Stomach smooth muscle (tissue), 2 donors: ENCODE measurements at regions not wholly inside any gene's neighbourhood (a gene's known extent, or its start where the extent isn't known, plus 50 kb on each side); places are given as distances from the start of the nearest gene placed in this dataset.

Source experiments
- H3K27ac ChIP-seq: one replicate; pipeline ENCODE4 v1.7.0; 2013; ENCODE audit warnings: mild to moderate bottlenecking, low read length, inconsistent platforms
- H3K27me3 ChIP-seq, 2 donors: one replicate each; pipeline ENCODE4 v1.7.0; 2013; ENCODE audit warnings: low read length in 2 of 2; ENCODE audit not compliant: insufficient read depth in 2 of 2, control insufficient read depth in 1 of 2
- H3K36me3 ChIP-seq, 2 donors: one replicate each; pipeline ENCODE4 v1.7.0; 2013; ENCODE audit warnings: low read length in 2 of 2; ENCODE audit not compliant: control insufficient read depth in 2 of 2, insufficient read depth in 2 of 2
- H3K4me1 ChIP-seq: one replicate; pipeline ENCODE4 v1.7.0; 2013; ENCODE audit warnings: low read length; ENCODE audit not compliant: control insufficient read depth, insufficient read depth
- H3K4me3 ChIP-seq, 2 donors: one replicate each; pipeline ENCODE4 v1.7.0; 2013; ENCODE audit warnings: low read length in 2 of 2
- H3K9ac ChIP-seq, 2 donors: one replicate each; pipeline ENCODE4 v1.7.0; 2013; ENCODE audit warnings: low read length in 2 of 2, mild to moderate bottlenecking in 1 of 2
- H3K9me3 ChIP-seq, 2 donors: one replicate each; pipeline ENCODE4 v1.7.0; 2013; ENCODE audit warnings: low read length in 2 of 2; ENCODE audit not compliant: control insufficient read depth in 2 of 2
- donor health status: healthy.
- donor health status: Pancreatic carcinoma.

GRCh38 chr7:52465216-52465615, 570.2 kb upstream of the POM121L12 start:
- no peak overlapping the region for H3K27ac ChIP-seq
- no peaks in the 10 kb centered on the region for H3K9me3 ChIP-seq
- no peaks in the 10 kb centered on the region for H3K36me3 ChIP-seq
- no peak overlapping the region for H3K9ac ChIP-seq
- no peak overlapping the region for H3K4me3 ChIP-seq
- H3K27me3 ChIP-seq: no peaks in the 10 kb centered on the region
- no peaks in the 10 kb centered on the region for H3K4me1 ChIP-seq

GRCh38 chr7:52463341-52463740, 572.1 kb upstream of the POM121L12 start:
- H3K27me3 ChIP-seq: no peaks in the 10 kb centered on the region
- H3K9ac ChIP-seq: no peak overlapping the region
- no peak overlapping the region for H3K27ac ChIP-seq
- no peaks in the 10 kb centered on the region for H3K36me3 ChIP-seq
- no peak overlapping the region for H3K4me3 ChIP-seq
- H3K9me3 ChIP-seq: no peaks in the 10 kb centered on the region
- no peaks in the 10 kb centered on the region for H3K4me1 ChIP-seq

DNA sequence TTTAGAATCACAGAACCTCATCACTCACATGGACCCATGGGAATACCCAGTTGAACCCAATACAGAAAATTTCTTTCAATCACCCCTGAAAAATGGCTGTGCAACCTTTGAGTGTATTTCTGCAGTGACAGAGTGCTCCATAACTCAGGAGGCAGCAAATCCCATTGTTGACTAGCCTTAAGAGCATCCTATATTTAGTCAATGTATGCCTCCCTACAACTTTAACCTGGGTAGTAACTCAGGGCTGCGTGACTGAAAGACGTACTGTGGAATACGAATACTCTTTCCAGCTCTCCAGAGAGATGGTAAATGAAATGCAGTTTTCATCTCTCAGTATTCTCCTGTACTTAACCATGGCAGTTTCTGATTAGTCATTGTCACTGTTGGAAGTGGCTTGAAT, 573.0 kb upstream of the POM121L12 start:
- Histone ChIP-seq H3K9me3 (no peaks in the 10 kb centered on the region), H3K4me1 (no peaks in the 10 kb centered on the region), H3K36me3 (no peaks in the 10 kb centered on the region), H3K9ac (no peak overlapping the region), H3K27me3 (no peaks in the 10 kb centered on the region), H3K27ac (no peak overlapping the region), H3K4me3 (no peak overlapping the region)

DNA sequence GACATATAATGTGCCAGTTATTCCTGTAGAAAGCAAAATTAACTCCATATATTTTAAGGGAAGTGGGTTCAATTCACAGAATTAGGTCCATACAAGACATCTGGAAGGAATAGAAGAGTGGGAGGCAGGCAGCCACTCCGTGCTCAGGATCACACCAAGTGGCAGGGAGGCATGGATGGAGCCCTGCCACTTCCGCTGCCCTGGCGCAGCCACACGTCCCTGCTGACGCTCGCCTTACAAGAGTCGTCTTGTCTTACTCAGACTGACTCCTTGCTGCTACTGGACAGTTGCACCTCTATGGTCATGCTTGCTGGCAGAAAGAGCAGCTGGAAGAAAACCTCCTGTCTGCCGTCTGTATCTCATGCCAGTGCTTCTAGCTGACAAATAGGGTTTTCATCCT, 579.9 kb upstream of the POM121L12 start:
- Histone ChIP-seq H3K9ac (no peak overlapping the region), H3K27ac (no peak overlapping the region), H3K9me3 (no peaks in the 10 kb centered on the region), H3K4me1 (no peaks in the 10 kb centered on the region), H3K36me3 (no peaks in the 10 kb centered on the region), H3K4me3 (no peak overlapping the region), H3K27me3 (no peaks in the 10 kb centered on the region)

- Histone ChIP-seq H3K4me3 (no peak overlapping the region), H3K9ac (no peak overlapping the region), H3K27me3 (no peaks in the 10 kb centered on the region), H3K36me3 (no peaks in the 10 kb centered on the region), H3K4me1 (no peaks in the 10 kb centered on the region), H3K27ac (no peak overlapping the region), H3K9me3 (no peaks in the 10 kb centered on the region)
Observed at GRCh38 chr7:52450816-52451215, 584.6 kb upstream of the POM121L12 start.

DNA sequence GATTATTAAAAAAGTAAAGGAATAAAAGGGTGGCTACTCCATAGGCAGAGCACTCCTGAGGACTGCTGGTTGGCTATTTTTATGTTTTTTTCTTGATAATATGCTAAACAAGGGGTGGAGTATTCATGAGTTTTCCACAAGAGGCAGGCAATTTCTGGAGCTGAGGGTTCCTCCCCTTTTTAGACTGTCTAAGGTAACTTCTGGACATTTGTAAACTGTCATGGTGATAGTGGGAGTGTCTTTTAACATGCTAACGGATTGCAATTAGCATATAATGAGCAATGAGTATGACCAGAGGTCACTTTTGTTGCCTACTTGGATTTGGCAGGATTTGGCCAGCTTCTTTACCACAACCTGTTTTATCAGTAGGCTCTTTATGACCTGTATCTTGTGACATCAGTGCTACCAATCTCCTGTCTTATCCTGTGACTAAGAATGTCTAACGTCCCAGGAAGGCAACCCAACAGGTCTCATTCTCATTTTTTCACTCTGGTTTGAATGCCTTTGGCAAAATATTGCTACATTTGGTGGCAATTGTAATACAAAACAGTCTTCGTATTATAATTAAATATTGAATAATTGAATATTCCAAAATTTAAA, 587.8 kb upstream of the POM121L12 start:
- no peaks in the 10 kb centered on the region for H3K36me3 ChIP-seq
- no peak overlapping the region for H3K27ac ChIP-seq
- H3K27me3 ChIP-seq: no peaks in the 10 kb centered on the region
- no peaks in the 10 kb centered on the region for H3K4me1 ChIP-seq
- no peak overlapping the region for H3K4me3 ChIP-seq
- no peak overlapping the region for H3K9ac ChIP-seq
- no peaks in the 10 kb centered on the region for H3K9me3 ChIP-seq

DNA sequence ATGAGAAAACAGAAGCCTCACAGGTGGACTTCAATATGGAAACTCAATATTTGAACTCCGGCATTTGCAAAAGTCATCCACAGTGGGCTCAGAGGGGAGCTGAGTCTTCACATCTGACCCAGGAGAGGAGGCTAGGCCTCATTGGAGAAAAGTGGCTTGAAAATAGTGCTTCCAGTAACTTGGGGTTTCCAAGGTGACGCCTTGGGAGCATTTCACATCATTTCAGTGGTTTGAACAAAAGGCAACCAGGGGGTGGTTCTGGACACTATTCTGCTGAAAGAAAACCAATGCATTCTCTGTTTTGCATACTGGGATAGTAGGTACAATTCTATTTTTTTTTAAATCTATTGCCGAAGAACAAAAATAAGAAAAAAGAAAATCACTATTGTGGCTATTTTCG, 599.2 kb upstream of the POM121L12 start:
- Histone ChIP-seq H3K27ac (no peak overlapping the region), H3K9me3 (no peaks in the 10 kb centered on the region), H3K9ac (no peak overlapping the region), H3K27me3 (no peaks in the 10 kb centered on the region), H3K36me3 (no peaks in the 10 kb centered on the region), H3K4me3 (no peak overlapping the region), H3K4me1 (no peaks in the 10 kb centered on the region)

DNA sequence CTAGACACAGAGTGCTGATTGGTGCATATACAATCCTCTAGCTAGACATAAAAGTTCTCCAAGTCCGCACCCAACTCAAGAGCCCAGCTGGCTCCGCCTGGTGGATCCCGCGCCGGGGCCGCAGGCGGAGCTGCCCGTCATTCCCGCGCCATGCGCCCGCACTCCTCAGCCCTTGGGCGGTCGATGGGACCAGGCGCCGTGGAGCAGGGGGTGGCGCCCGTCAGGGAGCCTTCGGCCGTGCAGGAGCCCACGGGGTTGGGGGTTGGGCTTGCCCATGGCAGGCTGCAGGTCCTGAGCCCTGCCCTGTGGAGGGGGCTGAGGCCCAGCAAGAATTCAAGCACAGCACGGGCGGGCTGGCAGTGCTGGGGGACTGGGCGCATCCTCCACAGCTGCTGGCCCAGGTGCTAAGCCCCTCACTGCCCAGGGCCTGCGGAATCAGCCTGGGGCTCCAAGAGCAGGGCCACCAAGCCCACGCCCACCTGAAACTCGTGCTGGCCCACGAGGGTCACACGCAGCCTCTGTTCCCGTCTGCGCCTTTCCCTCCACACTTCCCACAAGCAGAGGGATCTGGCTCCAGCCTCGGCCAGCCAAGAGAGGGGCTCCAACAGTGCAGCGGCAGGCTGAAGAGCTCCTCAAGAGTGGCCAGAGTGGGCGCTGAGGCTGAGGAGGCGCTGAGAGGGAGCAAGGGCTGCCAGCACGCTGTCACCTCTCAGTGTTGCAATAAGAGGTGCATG, 604.2 kb upstream of the POM121L12 start:
- Histone ChIP-seq H3K4me1 (no peaks in the 10 kb centered on the region), H3K9ac (no peak overlapping the region), H3K36me3 (no peaks in the 10 kb centered on the region), H3K4me3 (no peak overlapping the region), H3K27ac (no peak overlapping the region), H3K27me3 (no peaks in the 10 kb centered on the region), H3K9me3 (no peaks in the 10 kb centered on the region)

- no peaks in the 10 kb centered on the region for H3K27me3 ChIP-seq
- no peaks in the 10 kb centered on the region for H3K9me3 ChIP-seq
- no peaks in the 10 kb centered on the region for H3K36me3 ChIP-seq
- H3K4me1 ChIP-seq: no peaks in the 10 kb centered on the region
- no peak overlapping the region for H3K4me3 ChIP-seq
- H3K27ac ChIP-seq: no peak overlapping the region
- no peak overlapping the region for H3K9ac ChIP-seq
Observed at GRCh38 chr7:52423251-52423650, 612.2 kb upstream of the POM121L12 start.

DNA sequence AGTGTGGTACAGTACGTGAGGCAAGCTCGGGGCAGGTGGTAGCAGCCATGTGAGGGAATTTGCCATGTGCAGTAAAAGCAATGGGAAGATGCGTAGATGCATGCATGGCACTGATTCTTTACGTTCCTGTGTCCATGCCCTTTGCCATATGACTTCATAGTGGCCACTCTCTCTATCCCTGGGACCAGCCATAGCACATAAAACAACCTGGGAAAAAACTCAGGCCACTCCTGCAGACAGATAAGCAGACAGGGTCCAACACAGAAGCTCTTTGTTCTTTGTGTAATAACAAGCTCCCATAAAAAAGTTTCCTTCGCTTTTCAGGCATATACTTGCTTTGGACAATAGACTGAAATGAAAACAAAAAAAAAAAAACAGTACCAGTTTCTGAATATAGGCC, 622.4 kb upstream of the POM121L12 start:
- Histone ChIP-seq H3K9ac (no peak overlapping the region), H3K4me1 (no peaks in the 10 kb centered on the region), H3K36me3 (no peaks in the 10 kb centered on the region), H3K27ac (no peak overlapping the region), H3K9me3 (no peaks in the 10 kb centered on the region), H3K4me3 (no peak overlapping the region), H3K27me3 (no peaks in the 10 kb centered on the region)

DNA sequence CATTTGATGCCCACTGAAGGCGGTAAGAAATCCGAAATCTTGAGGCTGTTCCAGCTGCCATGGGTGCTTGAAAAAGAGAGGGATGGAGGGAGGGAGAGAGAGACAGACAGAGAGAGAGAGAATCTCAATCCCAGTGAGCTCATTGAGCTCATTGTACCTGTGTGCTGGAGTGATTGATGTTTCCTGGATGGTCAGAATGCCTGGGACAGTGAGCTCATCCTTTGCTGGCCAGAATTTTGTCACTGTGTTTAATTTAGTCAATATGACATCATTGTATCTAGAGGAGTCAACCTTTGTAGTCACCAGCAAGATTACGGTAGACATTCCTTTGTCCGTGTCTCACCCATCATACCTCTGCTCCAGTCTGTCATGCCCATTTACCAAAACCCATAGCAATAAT, 625.4 kb upstream of the POM121L12 start:
- Histone ChIP-seq H3K27ac (no peak overlapping the region), H3K4me1 (no peaks in the 10 kb centered on the region), H3K4me3 (no peak overlapping the region), H3K36me3 (no peaks in the 10 kb centered on the region), H3K27me3 (no peaks in the 10 kb centered on the region), H3K9me3 (no peaks in the 10 kb centered on the region), H3K9ac (no peak overlapping the region)
